ENCODE measurements at regions not wholly inside any gene's neighbourhood (a gene's known extent, or its start where the extent isn't known, plus 50 kb on each side); places are given as distances from the start of the nearest gene placed in this dataset.
A peak's percentile ranks its signal among the peaks of the same experiment; 100 is the strongest.
"Not testable (repeated sequence)": the region's sequence is repeated elsewhere in the genome, so short reads cannot be mapped to it uniquely, and the experiment has no call there.

GRCh38 chr16:27639561-27640276 is 89.8 kb downstream of the KATNIP start:
- Histone ChIP-seq H3K9me3 (replicated peaks; ENCODE audit: control insufficient read depth, low read depth, low read length) (no peaks in the 10 kb centered on the region), H3K4me1 (ENCODE audit: control insufficient read depth, insufficient read depth, low read length) (peaks cover 3% of the 10 kb centered on the region), H3K36me3 (ENCODE audit: control insufficient read depth, insufficient read depth, low read length) (no peaks in the 10 kb centered on the region), H3K27me3 (ENCODE audit: control insufficient read depth, insufficient read depth, low read length) (no peaks in the 10 kb centered on the region), H3K27ac (ENCODE audit: low read length) (no peak overlapping the region), H3K4me3 (ENCODE audit: low read length) (no peak overlapping the region)
- peak; percentile 65 for DNase-seq
- WGBS (ENCODE audit: insufficient coverage), result 46% methylated on average over 4 of the region's 7 CpGs

- Histone ChIP-seq H3K4me1 (ENCODE audit: control insufficient read depth, insufficient read depth, low read length) (peaks cover 2% of the 10 kb centered on the region), H3K27ac (ENCODE audit: low read length) (no peak overlapping the region), H3K4me3 (ENCODE audit: low read length) (no peak overlapping the region), H3K36me3 (ENCODE audit: control insufficient read depth, insufficient read depth, low read length) (peaks cover 3% of the 10 kb centered on the region), H3K9me3 (replicated peaks; ENCODE audit: control insufficient read depth, low read depth, low read length) (no peaks in the 10 kb centered on the region), H3K27me3 (ENCODE audit: control insufficient read depth, insufficient read depth, low read length) (no peaks in the 10 kb centered on the region)
- no peak for DNase-seq
- 39% methylated on average over 4 of the region's 6 CpGs for WGBS (ENCODE audit: insufficient coverage)
These were observed 90.3 kb downstream of the KATNIP start for GRCh38 chr16:27640277-27640600.

- Histone ChIP-seq H3K36me3 (ENCODE audit: control insufficient read depth, insufficient read depth, low read length) (peaks cover 3% of the 10 kb centered on the region), H3K9me3 (replicated peaks; ENCODE audit: control insufficient read depth, low read depth, low read length) (no peaks in the 10 kb centered on the region), H3K27me3 (ENCODE audit: control insufficient read depth, insufficient read depth, low read length) (no peaks in the 10 kb centered on the region), H3K4me1 (ENCODE audit: control insufficient read depth, insufficient read depth, low read length) (no peaks in the 10 kb centered on the region), H3K4me3 (ENCODE audit: low read length) (no peak overlapping the region), H3K27ac (ENCODE audit: low read length) (no peak overlapping the region)
- DNase-seq, result no peak
- 91% methylated on average over 7 of the region's 9 CpGs for WGBS (ENCODE audit: insufficient coverage)
These were observed 91.3 kb downstream of the KATNIP start for GRCh38 chr16:27641260-27641659.

GRCh38 chr16:27641734-27642415 is 91.9 kb downstream of the KATNIP start:
- not testable (repeated sequence) for H3K27ac ChIP-seq (ENCODE audit: low read length); H3K9me3 ChIP-seq (replicated peaks; ENCODE audit: control insufficient read depth, low read depth, low read length); H3K4me3 ChIP-seq (ENCODE audit: low read length); DNase-seq; H3K4me1 ChIP-seq (ENCODE audit: control insufficient read depth, insufficient read depth, low read length); H3K27me3 ChIP-seq (ENCODE audit: control insufficient read depth, insufficient read depth, low read length); H3K36me3 ChIP-seq (ENCODE audit: control insufficient read depth, insufficient read depth, low read length)
- no CpG with 5 or more reads among the region's 10 CpGs for WGBS (ENCODE audit: insufficient coverage)

GRCh38 chr16:27642756-27643155 is 92.8 kb downstream of the KATNIP start:
- DNase-seq, result no peak
- no peak overlapping the region for H3K27ac ChIP-seq (ENCODE audit: low read length)
- H3K4me3 ChIP-seq (ENCODE audit: low read length), result no peak overlapping the region
- H3K4me1 ChIP-seq (ENCODE audit: control insufficient read depth, insufficient read depth, low read length), result no peaks in the 10 kb centered on the region
- no CpG with 5 or more reads among the region's 4 CpGs for WGBS (ENCODE audit: insufficient coverage)
- peaks cover 3% of the 10 kb centered on the region for H3K36me3 ChIP-seq (ENCODE audit: control insufficient read depth, insufficient read depth, low read length)
- no peaks in the 10 kb centered on the region for H3K9me3 ChIP-seq (replicated peaks; ENCODE audit: control insufficient read depth, low read depth, low read length)
- H3K27me3 ChIP-seq (ENCODE audit: control insufficient read depth, insufficient read depth, low read length), result no peaks in the 10 kb centered on the region

GRCh38 chr16:27644165-27644564 is 94.2 kb downstream of the KATNIP start:
- no peak overlapping the region for H3K4me3 ChIP-seq (ENCODE audit: low read length)
- no peaks in the 10 kb centered on the region for H3K27me3 ChIP-seq (ENCODE audit: control insufficient read depth, insufficient read depth, low read length)
- 74% methylated on average over 7 of the region's 8 CpGs for WGBS (ENCODE audit: insufficient coverage)
- peaks cover 6% of the 10 kb centered on the region for H3K36me3 ChIP-seq (ENCODE audit: control insufficient read depth, insufficient read depth, low read length)
- H3K9me3 ChIP-seq (replicated peaks; ENCODE audit: control insufficient read depth, low read depth, low read length), result no peaks in the 10 kb centered on the region
- H3K4me1 ChIP-seq (ENCODE audit: control insufficient read depth, insufficient read depth, low read length), result no peaks in the 10 kb centered on the region
- H3K27ac ChIP-seq (ENCODE audit: low read length), result no peak overlapping the region
- no peak for DNase-seq

- whole genome bisulfite sequencing (ENCODE audit: insufficient coverage), result 100% methylated on average over 3 of the region's 5 CpGs
- no peak overlapping the region for H3K4me3 ChIP-seq (ENCODE audit: low read length)
These were observed 95.5 kb downstream of the KATNIP start for GRCh38 chr16:27645396-27645795.

GRCh38 chr16:27646806-27647205 is 96.9 kb downstream of the KATNIP start:
- H3K27me3 ChIP-seq (ENCODE audit: control insufficient read depth, insufficient read depth, low read length), result no peaks in the 10 kb centered on the region
- H3K36me3 ChIP-seq (ENCODE audit: control insufficient read depth, insufficient read depth, low read length), result peaks cover 6% of the 10 kb centered on the region
- 83% methylated on average over 1 of the region's 5 CpGs for WGBS (ENCODE audit: insufficient coverage)
- H3K27ac ChIP-seq (ENCODE audit: low read length), result no peak overlapping the region
- no peak for DNase-seq
- H3K9me3 ChIP-seq (replicated peaks; ENCODE audit: control insufficient read depth, low read depth, low read length), result no peaks in the 10 kb centered on the region
- no peaks in the 10 kb centered on the region for H3K4me1 ChIP-seq (ENCODE audit: control insufficient read depth, insufficient read depth, low read length)
- H3K4me3 ChIP-seq (ENCODE audit: low read length), result no peak overlapping the region

More at GRCh38 chr16:27645396-27645795, 95.5 kb downstream of the KATNIP start:
- H3K27ac ChIP-seq (ENCODE audit: low read length), result no peak overlapping the region
- DNase-seq, result no peak
- no peaks in the 10 kb centered on the region for H3K27me3 ChIP-seq (ENCODE audit: control insufficient read depth, insufficient read depth, low read length)
- no peaks in the 10 kb centered on the region for H3K9me3 ChIP-seq (replicated peaks; ENCODE audit: control insufficient read depth, low read depth, low read length)
- H3K36me3 ChIP-seq (ENCODE audit: control insufficient read depth, insufficient read depth, low read length), result peaks cover 6% of the 10 kb centered on the region
- no peaks in the 10 kb centered on the region for H3K4me1 ChIP-seq (ENCODE audit: control insufficient read depth, insufficient read depth, low read length)

GRCh38 chr16:27649021-27649420 is 99.1 kb downstream of the KATNIP start:
- H3K36me3 ChIP-seq (ENCODE audit: control insufficient read depth, insufficient read depth, low read length), result peaks cover 6% of the 10 kb centered on the region
- WGBS (ENCODE audit: insufficient coverage), result 93% methylated on average over 7 of the region's 7 CpGs
- DNase-seq, result no peak
- no peak overlapping the region for H3K27ac ChIP-seq (ENCODE audit: low read length)
- no peaks in the 10 kb centered on the region for H3K4me1 ChIP-seq (ENCODE audit: control insufficient read depth, insufficient read depth, low read length)
- no peaks in the 10 kb centered on the region for H3K9me3 ChIP-seq (replicated peaks; ENCODE audit: control insufficient read depth, low read depth, low read length)
- no peaks in the 10 kb centered on the region for H3K27me3 ChIP-seq (ENCODE audit: control insufficient read depth, insufficient read depth, low read length)
- no peak overlapping the region for H3K4me3 ChIP-seq (ENCODE audit: low read length)

- Histone ChIP-seq H3K27me3 (ENCODE audit: control insufficient read depth, insufficient read depth, low read length) (no peaks in the 10 kb centered on the region), H3K4me3 (ENCODE audit: low read length) (no peak overlapping the region), H3K36me3 (ENCODE audit: control insufficient read depth, insufficient read depth, low read length) (peaks cover 3% of the 10 kb centered on the region), H3K27ac (ENCODE audit: low read length) (no peak overlapping the region), H3K9me3 (replicated peaks; ENCODE audit: control insufficient read depth, low read depth, low read length) (no peaks in the 10 kb centered on the region), H3K4me1 (ENCODE audit: control insufficient read depth, insufficient read depth, low read length) (no peaks in the 10 kb centered on the region)
- no peak for DNase-seq
- 57% methylated on average over 8 of the region's 11 CpGs for WGBS (ENCODE audit: insufficient coverage)
These were observed 100.2 kb downstream of the KATNIP start for GRCh38 chr16:27650073-27650701.

Data from muscle of leg (tissue), 3 donors.